ENCODE measurements at regions not wholly inside any gene's neighbourhood (a gene's known extent, or its start where the extent isn't known, plus 50 kb on each side); places are given as distances from the start of the nearest gene placed in this dataset.

DNA sequence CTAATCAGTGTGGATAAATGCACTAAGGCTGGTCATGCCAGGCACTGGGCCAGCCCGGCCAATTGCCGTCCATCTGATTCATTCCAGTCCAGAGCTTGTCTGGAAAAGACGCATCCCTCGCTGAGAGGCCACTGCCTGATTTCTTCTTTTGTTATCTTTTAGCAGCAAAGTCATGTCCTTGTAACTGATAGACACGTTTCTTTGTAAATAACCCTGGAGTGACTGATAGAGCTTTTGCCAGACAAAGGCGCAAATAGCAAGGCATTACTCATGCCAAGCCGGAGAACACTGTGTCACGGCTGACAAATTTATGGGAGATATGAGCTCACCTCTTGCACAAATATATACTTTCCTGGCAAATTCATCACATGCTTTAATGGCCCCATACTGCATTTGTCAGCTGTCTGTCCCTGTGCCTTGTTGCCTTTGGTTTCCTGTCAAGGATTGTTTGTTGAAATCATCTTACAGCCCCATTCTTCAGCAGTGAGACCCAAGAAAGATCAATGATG is 164.4 kb downstream of the ETAA1 start:
- Histone ChIP-seq H3K36me3 (no peaks in the 10 kb centered on the region), H3K27me3 (no peaks in the 10 kb centered on the region), H3K9me3 (no peaks in the 10 kb centered on the region), H3K27ac (no peak overlapping the region), H3K4me1 (no peaks in the 10 kb centered on the region), H3K4me3 (replicated peaks in 1 of 3) (no peak overlapping the region)
- DNase-seq: no peak
- TF ChIP-seq POLR2A (IDR thresholded peaks at IDR 0.05): no peak
- TF ChIP-seq, protein P1, sequence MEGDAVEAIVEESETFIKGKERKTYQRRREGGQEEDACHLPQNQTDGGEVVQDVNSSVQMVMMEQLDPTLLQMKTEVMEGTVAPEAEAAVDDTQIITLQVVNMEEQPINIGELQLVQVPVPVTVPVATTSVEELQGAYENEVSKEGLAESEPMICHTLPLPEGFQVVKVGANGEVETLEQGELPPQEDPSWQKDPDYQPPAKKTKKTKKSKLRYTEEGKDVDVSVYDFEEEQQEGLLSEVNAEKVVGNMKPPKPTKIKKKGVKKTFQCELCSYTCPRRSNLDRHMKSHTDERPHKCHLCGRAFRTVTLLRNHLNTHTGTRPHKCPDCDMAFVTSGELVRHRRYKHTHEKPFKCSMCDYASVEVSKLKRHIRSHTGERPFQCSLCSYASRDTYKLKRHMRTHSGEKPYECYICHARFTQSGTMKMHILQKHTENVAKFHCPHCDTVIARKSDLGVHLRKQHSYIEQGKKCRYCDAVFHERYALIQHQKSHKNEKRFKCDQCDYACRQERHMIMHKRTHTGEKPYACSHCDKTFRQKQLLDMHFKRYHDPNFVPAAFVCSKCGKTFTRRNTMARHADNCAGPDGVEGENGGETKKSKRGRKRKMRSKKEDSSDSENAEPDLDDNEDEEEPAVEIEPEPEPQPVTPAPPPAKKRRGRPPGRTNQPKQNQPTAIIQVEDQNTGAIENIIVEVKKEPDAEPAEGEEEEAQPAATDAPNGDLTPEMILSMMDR (IDR thresholded peaks at IDR 0.05): no peak
- WGBS, 2 donors: 71 to 78% methylated on average over 8 of the region's 8 CpGs
- intact Hi-C loops (cut with DNase I): no loop called here

DNA sequence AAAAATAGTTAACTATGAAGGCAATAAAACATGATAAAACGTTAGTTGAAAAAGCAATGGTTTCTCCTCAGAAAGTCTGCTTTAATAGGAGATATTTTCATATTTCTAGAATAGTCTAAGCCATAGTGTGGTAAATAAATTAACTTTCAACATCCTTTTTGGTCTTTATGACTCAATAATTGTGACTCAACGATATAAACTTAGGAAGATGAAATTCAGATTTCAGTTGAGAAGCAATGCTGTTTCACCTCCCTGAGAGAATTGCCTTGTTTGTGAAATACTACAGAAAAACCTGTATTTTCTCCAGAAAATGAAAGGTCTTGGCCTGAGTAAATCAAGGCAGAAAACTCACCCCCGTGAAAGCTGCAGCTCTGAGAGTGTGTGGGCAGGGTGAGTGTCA is 166.9 kb downstream of the ETAA1 start:
- no peak for DNase-seq
- intact Hi-C loops (cut with DNase I): no loop called here
- no peaks in the 10 kb centered on the region for H3K4me1 ChIP-seq
- H3K36me3 ChIP-seq: no peaks in the 10 kb centered on the region
- WGBS, 2 donors: 74 to 77% methylated on average over 3 of the region's 3 CpGs
- no peak overlapping the region for H3K4me3 ChIP-seq (replicated peaks in 1 of 3)
- H3K27me3 ChIP-seq: no peaks in the 10 kb centered on the region
- no peaks in the 10 kb centered on the region for H3K9me3 ChIP-seq
- TF ChIP-seq, protein P1 (IDR thresholded peaks at IDR 0.05): no peak
- no peak for TF ChIP-seq POLR2A (IDR thresholded peaks at IDR 0.05)
- no peak overlapping the region for H3K27ac ChIP-seq

DNA sequence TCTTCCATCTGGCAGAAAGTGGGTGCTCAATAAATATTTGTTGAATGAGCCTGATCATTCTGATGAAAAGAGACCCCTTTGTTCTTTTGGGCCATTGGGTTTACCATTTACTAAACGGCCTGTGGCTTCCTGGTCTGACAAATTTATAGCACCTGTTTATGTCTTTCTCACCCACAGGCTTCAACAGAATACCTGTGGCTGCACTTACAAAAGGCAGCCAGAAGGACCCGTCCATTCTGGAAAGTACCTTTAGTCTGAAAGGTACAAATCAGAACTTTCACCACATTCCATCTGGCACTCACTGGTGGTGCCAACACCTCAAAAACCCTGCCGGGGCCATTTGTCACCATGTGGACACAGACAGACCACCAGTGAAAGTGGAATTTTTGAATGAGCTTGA is 167.5 kb downstream of the ETAA1 start:
- Histone ChIP-seq H3K9me3 (no peaks in the 10 kb centered on the region), H3K27me3 (no peaks in the 10 kb centered on the region), H3K27ac (no peak overlapping the region), H3K36me3 (no peaks in the 10 kb centered on the region), H3K4me3 (replicated peaks in 1 of 3) (no peak overlapping the region), H3K4me1 (no peaks in the 10 kb centered on the region)
- TF ChIP-seq, protein P1 (IDR thresholded peaks at IDR 0.05): no peak
- TF ChIP-seq POLR2A (IDR thresholded peaks at IDR 0.05): no peak
- intact Hi-C loops (cut with DNase I): no loop called here
- 82 to 94% methylated on average over 3 of the region's 3 CpGs for WGBS, 2 donors
- no peak for DNase-seq

- H3K4me3 ChIP-seq (replicated peaks in 1 of 3): no peak overlapping the region
- DNase-seq: no peak
- TF ChIP-seq, protein P1 (IDR thresholded peaks at IDR 0.05): no peak
- no peak for TF ChIP-seq POLR2A (IDR thresholded peaks at IDR 0.05)
- no peaks in the 10 kb centered on the region for H3K4me1 ChIP-seq
- H3K27me3 ChIP-seq: no peaks in the 10 kb centered on the region
- no peaks in the 10 kb centered on the region for H3K9me3 ChIP-seq
- intact Hi-C loops (cut with DNase I): no loop called here
- H3K27ac ChIP-seq: no peak overlapping the region
- no peaks in the 10 kb centered on the region for H3K36me3 ChIP-seq
Measured at GRCh38 chr2:67565262-67565661, 168.1 kb downstream of the ETAA1 start.

DNA sequence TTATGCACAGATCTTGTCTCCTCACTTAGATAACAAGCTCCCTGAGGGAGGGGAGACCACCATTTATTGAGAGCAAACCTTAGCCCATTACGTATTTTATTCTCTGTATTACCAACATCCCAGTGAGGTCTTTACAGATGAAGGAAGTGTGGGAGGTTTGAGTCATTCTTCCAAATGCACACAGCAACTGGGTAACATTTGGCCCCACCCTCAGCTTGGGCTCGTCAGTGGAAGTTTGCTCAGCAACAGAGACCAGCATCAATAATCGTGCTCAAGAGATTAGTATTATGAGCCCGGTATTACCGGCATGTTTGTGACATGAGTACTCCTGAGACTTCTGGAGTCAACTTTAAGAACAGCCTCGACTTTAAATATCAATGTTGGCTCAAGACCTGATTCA is 168.6 kb downstream of the ETAA1 start:
- no peak for TF ChIP-seq POLR2A (IDR thresholded peaks at IDR 0.05)
- TF ChIP-seq, protein P1 (IDR thresholded peaks at IDR 0.05): no peak
- intact Hi-C loops (cut with DNase I): no loop called here
- Histone ChIP-seq H3K4me3 (replicated peaks in 1 of 3) (no peak overlapping the region), H3K27ac (no peak overlapping the region), H3K4me1 (no peaks in the 10 kb centered on the region), H3K9me3 (no peaks in the 10 kb centered on the region), H3K27me3 (no peaks in the 10 kb centered on the region), H3K36me3 (no peaks in the 10 kb centered on the region)
- WGBS, 2 donors: 88 to 91% methylated on average over 6 of the region's 6 CpGs
- no peak for DNase-seq
